H1 (cell line): ENCODE measurements at regions not wholly inside any gene's neighbourhood (a gene's known extent, or its start where the extent isn't known, plus 50 kb on each side); places are given as distances from the start of the nearest gene placed in this dataset.

ENCODE experiments used
- ASH2L ChIP-seq: fragments of 200-600, 300-600 bp; sonication (generic); IDR thresholded peaks from one replicate; pipeline ENCODE4 v1.7.1; 2017; ENCODE audit warnings: low read length
- GTF2F1 ChIP-seq: IDR thresholded peaks from 2 replicates; pipeline ENCODE4 v1.6.1; 2012; ENCODE audit warnings: low read depth, low read length, improper control_type of control experiment, borderline replicate concordance
- HDAC6 ChIP-seq: IDR thresholded peaks from one replicate; pipeline ENCODE4 v1.7.1; 2012; ENCODE audit warnings: low read depth, mild to moderate bottlenecking, inconsistent platforms, low read length, moderate library complexity
- KDM1A ChIP-seq: fragments of 200-600, 300-600 bp; sonication (generic); IDR thresholded peaks from 2 replicates; pipeline ENCODE4 v1.7.1; 2016; ENCODE audit warnings: mild to moderate bottlenecking, low read length, borderline replicate concordance
- POLR2AphosphoS5 ChIP-seq: IDR thresholded peaks from 2 replicates; pipeline ENCODE4 v1.6.1; 2011; ENCODE audit warnings: low read depth, low read length
- SAP30 ChIP-seq: fragments of 300-600 bp; sonication (generic); IDR thresholded peaks from 2 replicates; pipeline ENCODE4 v1.7.1; 2012; ENCODE audit warnings: low read length, moderate library complexity, mild to moderate bottlenecking, inconsistent platforms; ENCODE audit not compliant: insufficient read depth, insufficient replicate concordance
- SIRT6 ChIP-seq: IDR thresholded peaks from one replicate; pipeline ENCODE4 v1.7.1; 2012; ENCODE audit warnings: low read length, inconsistent platforms
- SUZ12 ChIP-seq: fragments of 200-600 bp; sonication (generic); IDR thresholded peaks from 2 replicates; pipeline ENCODE4 v1.6.1; 2012; ENCODE audit warnings: mild to moderate bottlenecking, inconsistent platforms, low read length, moderate library complexity, mixed read lengths

- no peak for TF ChIP-seq ASH2L
- no peak for TF ChIP-seq GTF2F1
- TF ChIP-seq SAP30, result no peak
- no peak for TF ChIP-seq SUZ12
- TF ChIP-seq HDAC6, result no peak
- TF ChIP-seq KDM1A, result no peak
- TF ChIP-seq POLR2AphosphoS5, result no peak
- TF ChIP-seq SIRT6, result no peak
- TF ChIP-seq, all 59 proteins: peak for 0
These were observed 445.0 kb downstream of the GXYLT1 start (continued) for GRCh38 chr12:41699658-41700057.
